Stromal cell of bone marrow (primary cell): ENCODE measurements at regions not wholly inside any gene's neighbourhood (a gene's known extent, or its start where the extent isn't known, plus 50 kb on each side); places are given as distances from the start of the nearest gene placed in this dataset.

Source experiments
- DNase-seq: peaks from one replicate; pipeline ENCODE4 v3.0.0-alpha.2; 2012; ENCODE audit warnings: low read depth

DNA sequence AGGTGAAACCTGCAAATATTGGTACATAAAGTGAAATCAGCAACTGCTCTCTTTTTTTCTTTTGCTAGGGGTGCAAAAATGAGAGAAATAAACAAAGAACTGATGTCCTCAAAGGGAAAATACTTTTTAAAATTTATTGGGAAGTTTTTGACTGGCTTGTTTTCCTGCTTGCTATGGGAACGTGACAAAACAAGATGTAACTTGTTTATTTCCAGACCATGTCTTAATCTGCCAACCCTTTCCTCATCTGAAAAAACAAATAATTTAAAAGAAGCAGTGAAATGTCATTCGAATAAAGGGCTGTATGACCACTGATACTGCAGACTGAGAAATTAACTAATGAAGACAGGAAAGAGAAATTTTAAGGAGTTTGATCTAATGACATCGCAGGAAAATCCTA, 221.9 kb downstream of the CBLN4 start:
- no peak for DNase-seq

DNA sequence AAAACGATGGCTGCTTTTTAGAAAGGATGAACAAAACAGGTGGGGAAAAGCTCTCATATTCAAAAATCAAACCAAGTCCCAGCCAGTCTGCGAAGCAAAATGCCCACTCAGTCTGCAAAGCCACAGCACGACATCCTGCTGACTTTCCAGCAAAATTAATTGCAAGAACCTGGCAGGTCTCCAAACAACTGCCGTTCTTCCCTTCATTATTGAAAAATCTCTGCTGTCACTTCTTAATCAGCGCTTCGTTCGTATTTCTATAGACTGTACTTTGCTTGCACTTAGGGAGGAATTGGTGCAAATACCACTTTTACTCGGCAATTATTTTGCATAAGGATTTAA, 222.4 kb downstream of the CBLN4 start:
- no peak for DNase-seq

DNA sequence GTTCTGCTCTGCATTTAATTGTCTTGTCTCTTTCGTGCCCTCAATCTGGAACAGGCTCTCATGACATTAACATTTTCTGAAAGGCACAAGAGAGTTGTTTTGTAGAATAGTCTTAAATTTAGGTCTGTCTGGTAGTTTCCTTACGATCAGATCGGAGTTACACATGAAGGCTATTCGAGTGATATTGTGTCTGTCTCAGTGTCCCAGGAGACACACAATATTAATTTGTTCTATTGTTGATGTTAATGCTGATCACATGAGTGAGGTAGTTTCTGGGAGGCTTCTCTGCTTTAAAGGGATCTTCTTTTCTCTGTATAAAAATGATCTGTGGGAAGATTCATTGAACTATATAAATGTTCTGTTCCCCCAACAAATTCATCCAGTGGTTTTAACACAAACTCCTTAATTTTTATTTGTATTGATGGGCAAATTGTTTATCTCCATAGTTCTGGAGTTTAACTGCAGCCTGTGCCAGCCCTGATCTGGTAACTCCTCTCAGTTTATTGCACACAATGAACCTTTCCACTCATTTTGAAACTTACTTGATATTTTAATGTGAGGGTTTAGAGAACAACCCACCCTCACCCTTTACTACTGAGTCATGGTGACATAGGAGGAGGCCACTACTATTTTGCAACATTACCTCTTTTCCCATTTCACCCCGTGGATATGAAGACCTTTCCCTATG, 223.0 kb downstream of the CBLN4 start:
- no peak for DNase-seq

DNA sequence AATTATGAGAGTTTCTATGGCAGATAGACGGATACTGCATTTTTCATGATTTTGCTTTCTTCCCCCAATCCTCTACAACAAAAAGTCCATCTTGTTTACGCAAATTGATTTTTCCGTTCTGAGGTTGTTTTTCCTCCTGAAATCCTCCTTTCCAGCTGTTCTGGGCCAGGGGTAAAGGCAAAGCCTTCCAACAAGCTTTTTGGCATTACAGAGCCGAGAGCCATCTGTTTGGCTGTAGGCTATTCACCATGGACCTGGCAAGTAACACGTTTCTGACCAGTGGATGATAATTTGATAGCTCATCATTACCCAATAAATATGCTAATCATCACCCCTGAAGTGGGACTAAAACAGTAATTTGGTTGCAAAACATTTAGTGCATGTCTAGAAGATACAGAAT, 226.5 kb downstream of the CBLN4 start:
- no peak for DNase-seq

DNA sequence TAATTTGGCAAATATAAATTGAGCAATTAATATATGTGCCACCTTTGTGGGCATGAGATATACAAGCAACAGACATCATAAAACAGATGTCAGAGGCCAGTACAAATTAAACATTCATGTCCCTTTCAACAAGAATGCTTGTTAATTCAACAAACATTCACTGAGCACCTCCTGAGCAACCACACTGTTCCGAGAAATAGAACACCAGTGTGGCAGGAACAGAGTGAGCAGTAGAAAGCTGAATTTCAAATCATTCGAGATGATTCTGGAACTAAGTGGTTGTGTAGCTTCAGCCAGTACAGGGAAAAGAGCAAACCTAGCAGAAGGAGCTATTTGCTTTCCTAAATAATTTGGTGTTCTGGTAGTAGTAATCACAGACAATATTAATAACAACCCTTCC, 227.7 kb downstream of the CBLN4 start:
- DNase-seq, result no peak

DNA sequence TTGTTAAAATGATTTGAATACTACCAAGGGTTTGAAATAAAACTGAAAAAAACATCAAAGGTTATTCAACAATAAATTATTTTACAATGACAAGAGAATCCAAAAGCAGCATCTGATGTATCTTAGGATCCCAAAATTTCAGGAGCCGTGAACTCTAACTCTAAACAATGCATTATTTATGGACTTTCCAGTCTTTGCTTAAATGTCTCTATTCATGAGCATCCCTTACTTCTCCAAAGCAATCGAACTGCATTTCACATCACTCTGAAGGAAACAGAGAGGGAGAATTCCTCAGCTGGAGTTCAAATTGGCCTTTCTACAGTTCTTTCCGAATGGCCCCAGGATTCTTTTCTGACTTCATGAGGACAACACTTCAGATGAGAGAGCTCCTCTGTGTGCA, 229.1 kb downstream of the CBLN4 start:
- DNase-seq, result no peak

DNA sequence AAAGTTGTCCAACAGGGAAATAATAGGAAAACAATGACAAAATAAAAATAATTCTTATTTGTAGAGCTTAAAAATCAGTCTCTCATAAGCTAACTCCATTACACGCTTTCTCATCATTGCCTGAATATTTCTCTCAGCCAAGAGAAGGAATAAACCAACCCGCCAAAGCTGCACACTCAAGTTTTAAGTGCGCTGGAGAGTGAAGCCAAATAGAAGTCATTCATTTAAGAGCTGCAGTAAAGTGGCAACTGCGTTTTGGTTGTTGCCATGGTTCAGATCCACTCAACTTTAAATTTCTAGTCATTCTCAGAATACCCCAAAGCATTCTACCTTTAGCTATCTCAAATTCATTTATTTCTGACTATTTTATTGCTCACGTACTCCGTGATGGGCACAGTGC, 230.7 kb downstream of the CBLN4 start:
- DNase-seq, result no peak

DNA sequence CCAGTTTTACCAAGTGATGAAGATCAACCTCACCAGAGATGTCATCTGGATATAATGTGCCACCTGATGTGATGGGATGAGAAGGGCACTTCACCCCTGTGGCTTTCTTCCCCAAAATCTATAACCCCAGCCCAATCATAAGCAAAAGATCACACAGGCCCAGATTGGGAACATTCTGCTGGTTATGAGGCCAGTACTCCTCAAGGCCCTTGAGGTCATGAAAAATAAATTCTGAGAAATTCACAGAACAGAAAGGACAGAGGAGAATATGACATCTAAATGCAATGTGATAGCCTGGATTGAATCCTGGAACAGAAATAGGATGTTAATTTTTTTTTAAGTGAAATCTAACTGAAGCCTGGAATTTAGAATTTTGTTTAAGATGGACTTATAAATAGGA, 243.5 kb downstream of the CBLN4 start:
- no peak for DNase-seq

DNA sequence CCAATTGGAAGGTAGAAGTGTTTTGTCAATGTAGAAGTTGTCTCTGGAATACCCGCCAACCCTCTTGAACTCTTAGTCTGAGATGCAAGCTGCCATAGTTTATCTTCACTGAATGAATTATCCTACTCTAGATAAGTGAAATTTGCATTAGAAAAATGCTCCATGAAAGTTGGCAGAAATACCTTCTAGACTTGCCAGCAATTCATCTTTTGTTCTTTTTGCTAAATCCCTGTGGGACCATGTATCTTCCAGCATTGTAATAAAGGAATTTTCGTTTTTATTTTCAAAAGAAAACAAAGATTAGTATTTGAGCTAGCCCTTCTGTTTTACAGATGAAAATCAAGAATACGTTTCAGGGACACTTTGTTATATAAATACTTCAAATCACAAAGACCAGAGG, 244.2 kb downstream of the CBLN4 start:
- DNase-seq, result no peak

DNA sequence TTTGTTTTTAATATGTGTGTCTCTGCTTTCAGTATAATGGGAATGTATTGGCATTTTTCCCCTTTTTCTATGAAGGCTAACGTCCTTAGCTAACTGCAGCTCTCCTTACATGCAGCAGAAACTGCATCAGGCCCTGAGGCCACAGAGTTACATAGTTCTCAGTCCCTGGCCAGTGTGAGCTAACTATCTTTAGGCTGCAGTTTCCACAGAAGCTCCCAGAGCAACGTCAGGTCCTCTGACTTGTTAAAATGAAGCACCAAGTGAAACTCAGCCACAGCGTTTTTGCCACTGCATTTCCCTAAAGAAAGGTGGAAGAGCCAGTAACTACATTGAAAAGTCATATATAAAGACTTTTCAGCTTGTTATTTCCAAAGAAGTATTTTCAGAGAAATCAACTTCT, 244.7 kb downstream of the CBLN4 start:
- no peak for DNase-seq

DNA sequence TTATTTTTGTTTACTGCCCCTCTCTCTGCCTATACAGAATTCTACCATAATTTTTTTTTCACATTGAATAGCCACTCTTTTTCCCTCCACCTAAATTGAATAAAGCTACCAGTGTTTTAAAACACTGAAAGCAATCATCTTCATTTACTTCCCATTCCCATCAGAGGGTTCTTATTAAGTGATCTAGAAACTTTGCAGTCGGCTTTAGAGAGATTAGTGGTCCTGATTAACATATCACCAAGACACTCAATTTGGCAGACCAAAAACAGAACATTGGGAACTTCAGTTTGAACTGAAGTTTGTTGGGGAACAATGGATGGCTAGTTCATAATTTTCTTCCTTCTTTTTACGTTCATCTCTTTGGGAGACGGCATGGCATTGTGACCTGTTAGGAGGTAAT, 249.5 kb downstream of the CBLN4 start:
- no peak for DNase-seq

DNA sequence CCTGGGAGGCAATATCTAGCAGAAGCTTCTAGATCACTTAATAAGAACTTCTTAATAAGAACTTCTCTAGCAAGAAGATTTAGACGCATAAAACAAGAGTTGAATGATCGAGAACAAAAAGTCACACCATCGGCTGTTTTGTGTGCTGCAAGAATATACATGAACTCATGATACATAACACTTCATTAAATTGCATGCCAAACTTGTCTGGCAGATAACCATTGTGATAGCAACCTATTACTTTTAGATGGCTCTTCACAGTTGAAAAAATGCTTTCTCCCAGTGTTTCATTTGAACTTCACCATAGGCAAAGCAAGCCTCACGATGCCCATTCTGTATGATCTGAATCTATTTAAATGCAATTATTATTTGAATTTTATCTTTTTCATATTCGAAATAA, 249.9 kb downstream of the CBLN4 start:
- no peak for DNase-seq

DNA sequence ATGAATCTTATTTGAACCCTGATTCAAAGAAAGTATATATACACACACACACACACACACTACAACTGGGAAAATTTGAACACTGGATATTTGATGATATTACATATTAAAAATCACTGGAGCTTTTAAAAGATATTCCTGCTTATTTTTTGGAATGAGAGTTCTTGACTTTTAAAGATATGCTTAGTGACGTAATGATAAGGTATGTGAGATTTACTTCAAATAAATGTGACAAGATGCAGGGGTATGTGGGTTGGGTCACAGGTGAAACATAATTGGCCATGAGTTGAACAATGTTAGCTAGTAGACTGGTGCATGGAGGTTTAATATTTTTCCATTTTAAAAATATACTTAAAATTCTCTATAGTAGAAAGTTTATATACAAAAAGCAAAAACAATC, 258.6 kb downstream of the CBLN4 start:
- DNase-seq, result no peak

DNA sequence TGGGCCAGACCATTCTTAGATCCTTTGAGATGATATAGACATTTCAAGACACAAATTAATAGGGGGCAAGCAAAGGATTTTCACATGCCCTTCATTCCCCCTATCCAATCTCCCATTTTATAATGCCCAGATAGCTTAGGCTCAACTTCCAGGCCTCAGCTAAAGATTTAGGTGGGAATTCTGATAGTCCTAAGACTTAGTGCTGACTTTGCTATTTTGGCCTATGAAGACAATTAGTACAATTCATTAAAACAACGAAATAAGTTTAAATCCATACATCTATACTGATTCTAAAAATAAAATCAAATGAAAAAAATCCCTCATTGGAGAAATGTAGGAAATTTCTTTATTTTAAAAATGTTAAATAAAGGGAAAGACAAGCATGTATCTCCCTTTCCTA, 259.5 kb downstream of the CBLN4 start:
- DNase-seq, result no peak

DNA sequence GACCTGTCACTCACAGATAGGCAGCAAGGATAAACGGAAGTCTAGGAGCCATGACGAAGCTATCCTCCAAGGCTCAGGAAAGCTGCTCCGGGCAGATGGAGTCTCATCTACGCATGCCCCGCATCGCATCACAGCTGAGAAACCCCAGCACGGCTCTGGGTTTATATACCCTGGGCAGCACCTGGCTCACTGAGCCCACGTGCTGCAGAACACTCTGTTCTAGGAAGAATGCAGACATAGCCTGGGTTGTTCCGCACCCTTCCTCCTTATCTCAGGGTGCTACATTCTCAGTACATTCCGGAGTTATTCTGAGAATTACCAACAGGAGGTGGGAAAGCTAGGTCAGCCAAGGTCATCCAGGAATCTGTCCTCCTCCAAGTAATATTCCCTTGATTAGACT, 260.4 kb downstream of the CBLN4 start:
- no peak for DNase-seq

DNA sequence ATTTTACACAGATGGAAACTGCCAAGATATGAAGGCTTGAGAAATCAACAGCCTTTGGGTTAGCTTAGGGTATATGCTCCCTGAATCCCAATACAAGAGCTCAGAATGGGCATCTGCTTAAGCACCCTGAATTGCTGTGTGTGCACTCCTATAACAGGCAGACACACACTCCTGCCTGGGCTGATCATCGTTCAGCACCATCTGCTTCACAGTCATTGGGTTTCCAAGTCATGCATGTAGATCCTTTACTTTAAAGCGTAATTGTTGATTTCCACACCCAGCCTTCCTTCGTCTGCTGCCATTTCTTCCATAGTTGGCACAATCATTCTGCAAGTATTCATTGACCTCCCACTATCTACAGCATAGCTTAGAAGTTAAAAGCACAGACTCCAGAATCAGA, 263.5 kb downstream of the CBLN4 start:
- no peak for DNase-seq

DNA sequence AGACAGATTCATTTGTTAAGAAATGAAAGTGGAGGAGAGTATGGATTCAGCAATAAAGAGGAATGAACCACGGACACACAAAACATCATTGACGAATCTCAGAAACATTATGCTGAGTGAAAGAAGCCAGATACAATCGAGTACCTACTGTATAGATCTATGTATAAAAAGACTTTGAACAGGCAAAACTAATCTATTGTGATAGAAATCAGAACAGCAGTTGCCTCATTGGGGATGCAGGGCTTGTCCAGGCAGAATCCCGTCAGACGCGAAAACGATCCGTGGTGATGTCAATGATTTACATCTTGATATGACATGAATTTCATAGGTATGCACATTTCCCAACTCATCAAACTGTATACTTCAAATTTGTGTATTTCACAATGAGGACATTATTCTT, 265.2 kb downstream of the CBLN4 start:
- no peak for DNase-seq

DNA sequence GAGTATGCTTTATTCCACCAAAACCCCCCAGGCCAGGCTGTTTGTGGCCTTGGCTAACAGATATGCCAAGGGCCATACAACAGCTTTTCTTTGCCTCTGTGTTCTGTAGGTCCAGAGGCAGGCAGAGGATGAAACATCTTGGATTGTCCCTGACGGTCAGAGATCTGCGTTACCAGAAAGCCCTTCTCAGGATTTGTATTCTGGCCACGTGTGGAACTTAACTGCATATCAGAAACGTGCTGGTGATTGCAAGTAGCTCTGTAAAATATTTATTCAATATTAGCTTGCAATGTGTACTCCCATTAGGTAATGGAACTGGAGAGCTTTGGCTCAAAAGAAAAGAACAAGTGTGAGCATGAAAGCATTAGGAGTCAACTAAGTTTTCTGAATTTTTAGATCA, 275.0 kb downstream of the CBLN4 start:
- DNase-seq, result no peak

DNA sequence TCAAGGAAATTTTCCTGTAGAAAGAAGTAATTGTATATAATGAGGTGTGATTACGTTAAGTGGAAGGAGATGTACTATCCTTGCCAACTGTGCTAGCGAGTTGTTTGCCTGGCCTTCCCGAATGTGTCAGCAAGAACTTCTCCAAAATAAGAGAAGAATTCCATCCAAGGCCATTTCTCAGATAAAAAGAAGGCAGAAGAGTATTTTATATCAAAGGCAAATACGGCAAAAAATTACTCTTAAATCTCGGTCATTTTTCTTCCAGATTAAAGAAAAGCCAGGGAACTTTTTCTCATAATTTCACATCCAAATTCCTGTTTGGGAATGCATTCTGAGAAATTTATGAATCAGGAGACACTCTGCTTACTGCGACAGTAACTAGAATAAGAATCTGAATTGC, 290.6 kb downstream of the CBLN4 start:
- no peak for DNase-seq

DNA sequence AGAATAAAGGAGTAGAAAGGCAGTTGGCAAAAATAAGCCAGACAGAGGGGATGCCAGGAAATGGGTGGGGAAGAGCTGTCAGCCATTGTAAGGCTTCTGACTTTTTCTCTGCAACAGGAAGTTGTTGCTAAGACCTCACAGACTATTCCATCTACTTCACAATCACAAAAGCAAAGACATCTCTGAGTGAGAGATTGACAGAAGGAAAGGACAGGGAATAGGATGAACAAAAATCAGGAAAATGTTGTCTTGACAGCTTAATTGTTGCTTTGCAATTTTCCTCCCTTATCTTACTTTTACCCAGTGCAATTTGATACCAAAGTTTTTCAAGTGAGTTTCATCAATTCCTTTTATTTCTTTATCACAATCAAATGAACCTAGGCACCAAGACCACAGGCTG, 291.2 kb downstream of the CBLN4 start:
- no peak for DNase-seq

DNA sequence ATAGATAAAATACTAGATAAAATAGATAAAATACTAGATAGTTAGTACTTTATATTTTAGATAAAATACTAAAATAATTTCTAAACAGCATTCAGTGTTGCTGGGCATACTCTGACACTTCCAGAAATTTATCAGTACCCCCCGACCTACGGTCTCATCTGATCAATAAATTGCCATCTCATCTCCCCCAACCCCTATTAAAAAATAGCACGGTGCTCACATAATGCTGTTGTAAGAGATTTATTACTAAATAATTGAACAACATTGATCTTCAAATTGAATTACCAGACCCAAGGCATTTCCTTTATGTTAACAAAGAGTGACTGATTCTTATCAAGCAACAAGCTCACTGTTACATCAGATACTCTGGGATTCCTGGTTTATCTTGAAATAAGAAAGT, 300.9 kb downstream of the CBLN4 start:
- DNase-seq, result no peak

DNA sequence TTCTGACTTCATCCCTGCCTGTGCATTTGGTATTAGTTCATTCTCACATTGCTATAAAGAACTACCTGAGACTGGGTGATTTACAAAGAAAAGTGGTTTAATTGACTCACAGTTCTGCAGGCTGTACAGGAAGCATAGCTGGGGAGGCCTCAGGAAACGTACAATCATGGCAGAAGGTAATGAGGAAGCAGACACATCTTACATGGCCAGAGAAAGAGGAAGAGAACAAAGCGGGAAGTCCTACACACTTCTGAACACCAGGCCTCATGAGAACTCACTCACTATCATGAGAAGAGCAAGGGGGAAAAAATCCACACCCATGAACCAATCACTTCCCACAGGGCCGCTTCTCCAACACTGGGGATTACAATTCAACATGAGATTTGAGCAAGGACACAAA, 303.9 kb downstream of the CBLN4 start:
- no peak for DNase-seq

DNA sequence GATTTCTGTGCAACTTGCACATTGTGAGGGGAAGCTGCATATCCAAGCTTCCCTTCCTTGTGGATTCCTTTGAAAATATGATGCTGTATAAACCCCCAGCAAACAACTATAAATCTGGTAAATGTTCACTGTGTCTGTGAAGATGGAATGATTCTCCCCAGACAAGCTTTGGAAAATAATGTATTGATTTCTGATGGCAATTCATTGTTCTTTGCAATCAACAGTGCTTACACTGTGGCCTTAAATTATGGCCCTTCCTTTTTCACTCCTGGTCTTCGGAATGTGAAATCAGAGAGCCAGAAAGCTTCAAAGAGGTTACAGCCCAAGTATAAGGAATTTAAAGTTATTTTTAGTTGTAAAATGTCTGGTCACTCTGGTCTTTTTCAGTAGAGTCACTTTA, 308.8 kb downstream of the CBLN4 start:
- no peak for DNase-seq

DNA sequence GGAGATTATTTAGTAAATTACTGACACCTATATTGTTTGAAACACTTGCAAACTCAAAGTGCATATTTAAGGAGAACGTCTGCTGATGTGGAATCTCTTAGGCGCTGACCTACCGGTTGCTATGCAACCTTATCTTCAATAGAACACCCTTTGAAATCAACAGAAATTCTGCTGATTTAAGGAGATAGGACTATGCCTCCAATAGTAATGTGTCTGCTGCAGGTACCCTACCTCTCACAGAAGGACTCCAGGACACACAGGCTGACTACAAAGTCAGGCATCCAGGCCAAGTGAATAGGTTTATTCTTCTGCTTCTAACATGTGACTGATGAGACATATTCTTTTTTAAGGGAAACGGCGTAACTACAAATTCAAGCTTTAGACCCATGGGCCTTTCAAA, 311.7 kb downstream of the CBLN4 start:
- DNase-seq, result no peak

DNA sequence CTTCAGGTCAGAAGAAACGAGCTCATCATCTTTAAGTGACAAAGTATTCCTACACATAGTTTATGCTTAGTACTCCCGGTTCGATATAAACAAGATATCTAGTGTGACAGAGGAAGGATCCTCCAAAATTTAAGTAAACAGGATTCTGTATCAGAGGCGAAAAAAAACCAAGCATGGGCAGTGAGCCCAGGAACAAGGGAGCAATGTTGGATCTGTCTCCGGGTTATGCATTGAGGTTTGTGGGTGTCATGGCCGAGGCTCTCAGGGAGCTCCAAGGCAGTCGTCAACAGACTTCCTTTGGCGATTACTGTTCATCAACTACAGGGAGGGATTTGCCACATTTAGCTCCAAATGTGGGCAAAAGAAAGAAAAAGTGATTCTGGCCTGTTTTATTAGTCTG, 319.5 kb downstream of the CBLN4 start:
- DNase-seq, result no peak
